Progenitor cell of endocrine pancreas (in vitro differentiated cells): ENCODE measurements at regions not wholly inside any gene's neighbourhood (a gene's known extent, or its start where the extent isn't known, plus 50 kb on each side); places are given as distances from the start of the nearest gene placed in this dataset.
"Not testable (repeated sequence)": the region's sequence is repeated elsewhere in the genome, so short reads cannot be mapped to it uniquely, and the experiment has no call there.

Source experiments
- DNase-seq: peaks from one replicate; pipeline ENCODE4 v3.0.0; 2021; ENCODE audit warnings: low spot score; ENCODE audit not compliant: unreplicated experiment
- H3K27ac Mint-ChIP-seq: 2 replicates; pipeline ENCODE4 v1.8.0; 2021; ENCODE audit warnings: mild to moderate bottlenecking, moderate library complexity, mixed read lengths
- H3K27me3 Mint-ChIP-seq: 2 replicates; pipeline ENCODE4 v1.8.0; 2021; ENCODE audit warnings: mixed read lengths
- H3K36me3 Mint-ChIP-seq: 2 replicates; pipeline ENCODE4 v1.8.0; 2022; ENCODE audit warnings: mixed read lengths; ENCODE audit not compliant: insufficient read depth
- H3K4me1 Mint-ChIP-seq: 2 replicates; pipeline ENCODE4 v1.8.0; 2021; ENCODE audit warnings: low read depth, mixed read lengths
- H3K4me3 Mint-ChIP-seq: 2 replicates; pipeline ENCODE4 v1.8.0; 2021; ENCODE audit warnings: low read depth, mild to moderate bottlenecking, moderate library complexity, mixed read lengths
- H3K9me3 Mint-ChIP-seq: 2 replicates; pipeline ENCODE4 v1.8.0; 2021; ENCODE audit warnings: low read depth, mixed read lengths
- TF ChIP-seq, protein P1 (sequence below): fragments of 200-600 bp; sonication (generic); IDR thresholded peaks from one replicate; pipeline ENCODE4 v1.5.0; 2021; ENCODE audit warnings: antibody characterized with exemption, mild to moderate bottlenecking; ENCODE audit not compliant: unreplicated experiment

DNA sequence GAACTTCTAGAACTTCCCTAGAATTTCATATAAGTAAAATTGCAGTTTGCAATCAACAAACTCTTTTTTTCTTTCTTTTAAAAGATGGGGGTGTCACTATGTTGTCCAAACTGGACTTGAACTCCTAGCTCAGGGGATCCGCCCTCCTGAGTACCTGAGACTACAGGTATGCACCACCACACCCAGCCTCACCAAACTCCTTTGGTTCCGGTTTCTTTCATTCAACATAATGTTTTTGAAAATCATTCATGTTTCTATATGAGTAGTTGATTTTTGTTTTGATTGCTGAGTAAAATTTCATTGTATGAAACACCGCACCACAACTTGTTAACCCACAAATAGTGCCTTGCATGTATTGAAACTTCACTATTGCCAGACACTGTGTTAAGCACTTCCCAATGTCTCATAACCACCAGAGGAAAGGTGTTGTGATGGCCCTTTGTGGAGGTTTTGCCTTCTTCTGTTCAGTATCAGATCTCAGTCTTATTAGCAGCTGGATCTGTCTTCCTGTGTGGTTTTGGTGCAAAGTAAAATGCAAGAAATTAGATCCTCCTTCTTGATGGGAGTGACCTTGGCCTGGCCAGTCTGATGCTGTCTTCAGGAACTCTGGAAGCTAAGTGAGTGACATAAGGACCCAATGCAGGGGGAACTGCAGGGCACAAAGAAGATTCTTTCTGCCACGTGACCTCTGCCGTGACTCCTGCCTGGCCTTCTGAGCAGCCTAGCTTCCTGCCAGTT lies 78.8 kb upstream of the UBE2E1 start:
- TF ChIP-seq, protein P1, sequence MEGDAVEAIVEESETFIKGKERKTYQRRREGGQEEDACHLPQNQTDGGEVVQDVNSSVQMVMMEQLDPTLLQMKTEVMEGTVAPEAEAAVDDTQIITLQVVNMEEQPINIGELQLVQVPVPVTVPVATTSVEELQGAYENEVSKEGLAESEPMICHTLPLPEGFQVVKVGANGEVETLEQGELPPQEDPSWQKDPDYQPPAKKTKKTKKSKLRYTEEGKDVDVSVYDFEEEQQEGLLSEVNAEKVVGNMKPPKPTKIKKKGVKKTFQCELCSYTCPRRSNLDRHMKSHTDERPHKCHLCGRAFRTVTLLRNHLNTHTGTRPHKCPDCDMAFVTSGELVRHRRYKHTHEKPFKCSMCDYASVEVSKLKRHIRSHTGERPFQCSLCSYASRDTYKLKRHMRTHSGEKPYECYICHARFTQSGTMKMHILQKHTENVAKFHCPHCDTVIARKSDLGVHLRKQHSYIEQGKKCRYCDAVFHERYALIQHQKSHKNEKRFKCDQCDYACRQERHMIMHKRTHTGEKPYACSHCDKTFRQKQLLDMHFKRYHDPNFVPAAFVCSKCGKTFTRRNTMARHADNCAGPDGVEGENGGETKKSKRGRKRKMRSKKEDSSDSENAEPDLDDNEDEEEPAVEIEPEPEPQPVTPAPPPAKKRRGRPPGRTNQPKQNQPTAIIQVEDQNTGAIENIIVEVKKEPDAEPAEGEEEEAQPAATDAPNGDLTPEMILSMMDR = no peak
- Mint-ChIP-seq H3K36me3 (no peaks in the 10 kb centered on the region), H3K27ac (no peak overlapping the region)

DNA sequence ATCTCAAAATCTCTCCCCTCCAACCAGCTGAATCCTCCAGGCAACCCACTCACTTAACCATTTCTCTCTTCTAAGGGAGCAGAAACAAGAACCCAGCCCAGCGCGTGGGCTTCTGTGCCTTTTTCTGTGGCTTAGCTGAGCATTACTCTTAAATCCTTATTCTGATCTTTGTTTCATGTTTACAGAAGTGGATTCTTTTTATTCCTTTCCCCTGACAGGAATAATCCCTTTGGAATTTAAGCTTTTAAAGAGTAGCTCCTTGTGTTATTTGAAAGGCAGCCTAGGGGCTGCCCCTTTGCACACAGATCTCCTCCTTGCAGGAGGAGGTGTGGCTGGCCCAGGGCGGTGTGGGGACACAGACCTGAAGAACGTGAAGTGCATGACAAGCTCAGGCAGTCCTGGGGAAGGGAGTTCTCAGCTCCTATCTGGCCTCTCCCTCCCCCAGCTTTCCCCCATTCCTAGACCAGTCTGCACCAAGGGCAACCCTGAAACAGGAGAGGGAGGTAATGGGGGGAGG lies 77.1 kb upstream of the UBE2E1 start:
- no peak overlapping the region for H3K4me3 Mint-ChIP-seq
- no peaks in the 10 kb centered on the region for H3K36me3 Mint-ChIP-seq
- TF ChIP-seq, protein P1 = no peak
- no peaks in the 10 kb centered on the region for H3K9me3 Mint-ChIP-seq
- peaks cover 5% of the 10 kb centered on the region for H3K4me1 Mint-ChIP-seq
- no peaks in the 10 kb centered on the region for H3K27me3 Mint-ChIP-seq
- H3K27ac Mint-ChIP-seq = no peak overlapping the region
- DNase-seq = no peak

More for the DNA sequence above, 78.8 kb upstream of the UBE2E1 start:
- Mint-ChIP-seq H3K4me1 (peaks cover 10% of the 10 kb centered on the region), H3K4me3 (no peak overlapping the region), H3K9me3 (no peaks in the 10 kb centered on the region), H3K27me3 (no peaks in the 10 kb centered on the region)
- no peak for DNase-seq

GRCh38 chr3:23729362-23729761 lies 76.4 kb upstream of the UBE2E1 start:
- H3K27me3 Mint-ChIP-seq, H3K27ac Mint-ChIP-seq: not testable (repeated sequence)

DNA sequence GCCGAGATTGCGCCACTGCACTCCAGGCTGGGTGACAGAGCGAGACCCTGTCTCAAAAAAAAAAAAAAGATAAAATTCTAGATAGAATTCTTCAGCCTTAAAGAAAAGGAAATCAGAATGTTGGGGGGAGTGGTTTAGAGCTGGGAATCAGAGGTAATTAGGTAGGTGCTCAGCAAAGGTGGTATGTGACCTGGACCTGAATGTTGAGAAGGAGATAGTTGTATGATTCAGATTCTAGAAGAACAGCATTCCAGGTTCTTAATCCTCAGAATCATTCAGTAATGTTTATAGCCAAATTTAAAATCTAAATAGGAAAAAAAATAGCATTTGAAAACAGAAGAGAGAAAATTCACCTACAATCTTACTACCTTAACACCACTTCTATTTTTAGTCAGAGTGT lies 71.3 kb upstream of the UBE2E1 start:
- no peaks in the 10 kb centered on the region for H3K9me3 Mint-ChIP-seq
- H3K27me3 Mint-ChIP-seq = no peaks in the 10 kb centered on the region
- H3K27ac Mint-ChIP-seq = no peak overlapping the region
- H3K4me3 Mint-ChIP-seq = no peak overlapping the region
- H3K36me3 Mint-ChIP-seq = no peaks in the 10 kb centered on the region
- no peak for DNase-seq
- peaks cover 30% of the 10 kb centered on the region for H3K4me1 Mint-ChIP-seq
- TF ChIP-seq, protein P1 = no peak

More at GRCh38 chr3:23729362-23729761, 76.4 kb upstream of the UBE2E1 start:
- not testable (repeated sequence) for DNase-seq, H3K4me3 Mint-ChIP-seq, H3K4me1 Mint-ChIP-seq, H3K9me3 Mint-ChIP-seq, H3K36me3 Mint-ChIP-seq

GRCh38 chr3:23735062-23735461 lies 70.7 kb upstream of the UBE2E1 start:
- H3K27ac Mint-ChIP-seq = no peak overlapping the region
- H3K4me1 Mint-ChIP-seq = peaks cover 33% of the 10 kb centered on the region
- no peaks in the 10 kb centered on the region for H3K36me3 Mint-ChIP-seq
- H3K9me3 Mint-ChIP-seq = no peaks in the 10 kb centered on the region
- TF ChIP-seq, protein P1 = no peak
- no peaks in the 10 kb centered on the region for H3K27me3 Mint-ChIP-seq
- H3K4me3 Mint-ChIP-seq = no peak overlapping the region
- no peak for DNase-seq
